GM12891 (cell line): ENCODE measurements at regions not wholly inside any gene's neighbourhood (a gene's known extent, or its start where the extent isn't known, plus 50 kb on each side); places are given as distances from the start of the nearest gene placed in this dataset.

Experiments used
- PAX5 ChIP-seq: IDR thresholded peaks from 2 replicates; pipeline ENCODE4 v1.6.1; 2011; ENCODE audit warnings: low read length, moderate library complexity, mild to moderate bottlenecking; ENCODE audit not compliant: insufficient read depth, severe bottlenecking
- POLR2A ChIP-seq: IDR thresholded peaks from 2 replicates; pipeline ENCODE4 v1.6.1; 2011; ENCODE audit warnings: low read depth, low read length, control low read depth
- POLR2AphosphoS5 ChIP-seq: IDR thresholded peaks from 2 replicates; pipeline ENCODE4 v1.6.1; 2011; ENCODE audit warnings: low read depth, low read length, control low read depth
- POU2F2 ChIP-seq: IDR thresholded peaks from 2 replicates; pipeline ENCODE4 v1.6.1; 2011; ENCODE audit warnings: low read depth, mild to moderate bottlenecking, control low read depth, low read length, moderate library complexity
- SPI1 ChIP-seq: IDR thresholded peaks from 2 replicates; pipeline ENCODE4 v1.6.1; 2011; ENCODE audit warnings: low read depth, low read length, control low read depth
- TAF1 ChIP-seq: IDR thresholded peaks from 2 replicates; pipeline ENCODE4 v1.6.1; 2011; ENCODE audit warnings: low read depth, low read length, control low read depth

DNA sequence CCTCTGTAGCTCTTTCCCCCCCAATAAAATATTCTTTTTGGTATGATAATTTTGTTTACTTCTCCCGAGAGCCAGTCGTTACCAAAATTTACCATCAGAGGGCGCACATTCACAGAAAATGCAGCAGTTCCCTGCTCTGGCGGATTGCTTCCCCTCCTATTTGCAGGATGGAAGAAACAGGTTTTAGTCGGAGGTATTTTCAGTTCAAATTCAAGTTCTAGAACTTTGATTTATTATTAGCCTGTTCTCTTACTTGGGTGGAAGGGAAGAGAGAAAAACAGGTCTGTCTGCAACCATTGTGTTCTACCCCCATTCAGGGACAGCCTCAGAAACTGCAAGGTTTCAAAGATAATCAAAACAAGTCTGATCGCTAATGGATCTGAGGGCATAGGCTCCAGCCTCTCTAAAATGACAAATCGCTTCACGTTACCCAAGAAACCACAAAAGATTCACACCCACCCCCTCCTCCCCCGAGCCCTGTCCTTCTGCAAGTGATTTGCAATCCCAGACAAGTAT lies 263.8 kb upstream of the RPS6KA3 start:
- TF ChIP-seq POLR2AphosphoS5 = no peak
- no peak for TF ChIP-seq SPI1
- no peak for TF ChIP-seq POLR2A
- TF ChIP-seq TAF1 = no peak
- no peak for TF ChIP-seq POU2F2
- no peak for TF ChIP-seq PAX5
